Muscle layer of colon (tissue), 2 donors: ENCODE measurements at regions not wholly inside any gene's neighbourhood (a gene's known extent, or its start where the extent isn't known, plus 50 kb on each side); places are given as distances from the start of the nearest gene placed in this dataset.

Source experiments
- H3K27ac ChIP-seq: one replicate; pipeline ENCODE4 v1.7.0; 2013; ENCODE audit warnings: low read depth, mild to moderate bottlenecking, low read length, moderate library complexity
- H3K27me3 ChIP-seq, 2 donors: one replicate each; pipeline ENCODE4 v1.7.0; 2013; ENCODE audit warnings: low read length in 2 of 2, mild to moderate bottlenecking in 2 of 2; ENCODE audit not compliant: insufficient read depth in 2 of 2, control insufficient read depth in 1 of 2
- H3K36me3 ChIP-seq: one replicate; pipeline ENCODE4 v1.7.0; 2013; ENCODE audit warnings: mild to moderate bottlenecking, low read length; ENCODE audit not compliant: insufficient read depth
- H3K4me1 ChIP-seq: one replicate; pipeline ENCODE4 v1.7.0; 2013; ENCODE audit warnings: mild to moderate bottlenecking, low read length; ENCODE audit not compliant: insufficient read depth
- H3K4me3 ChIP-seq, 2 donors: one replicate each; pipeline ENCODE4 v1.7.0; 2013; ENCODE audit warnings: low read length in 2 of 2, low read depth in 1 of 2, mild to moderate bottlenecking in 1 of 2, moderate library complexity in 1 of 2
- H3K9ac ChIP-seq: one replicate; pipeline ENCODE4 v1.7.0; 2013; ENCODE audit warnings: low read length
- H3K9me3 ChIP-seq: one replicate; pipeline ENCODE4 v1.7.0; 2013; ENCODE audit warnings: mild to moderate bottlenecking, low read length
- donor health status: abdominal sarcoma.
- donor health status: Adenocarcinoma of cecum.

DNA sequence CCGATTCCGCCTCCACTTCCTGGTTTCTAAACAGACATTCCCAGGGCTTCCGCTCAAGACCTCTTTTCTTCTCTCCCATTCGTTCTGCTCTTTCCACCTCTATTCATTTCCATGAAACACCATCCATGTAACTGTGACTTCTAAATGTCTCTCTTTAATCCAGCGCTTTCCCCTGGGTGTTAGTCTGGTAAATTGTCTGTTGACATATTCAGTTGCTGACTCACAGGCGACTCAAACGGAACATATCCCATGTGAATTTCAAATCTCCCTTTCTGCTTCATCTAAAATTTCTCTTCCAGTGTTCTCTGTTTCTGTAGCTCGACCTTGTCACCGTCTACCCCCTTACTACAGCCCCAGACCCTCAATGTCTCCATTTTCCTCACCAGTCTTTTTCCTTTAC, 119.1 kb downstream of the PFKFB3 start:
- H3K27me3 ChIP-seq: no peaks in the 10 kb centered on the region
- H3K4me3 ChIP-seq: no peak overlapping the region
- H3K27ac ChIP-seq: no peak overlapping the region
- no peaks in the 10 kb centered on the region for H3K4me1 ChIP-seq
- H3K9me3 ChIP-seq: no peaks in the 10 kb centered on the region
- H3K9ac ChIP-seq: no peak overlapping the region
- no peaks in the 10 kb centered on the region for H3K36me3 ChIP-seq

DNA sequence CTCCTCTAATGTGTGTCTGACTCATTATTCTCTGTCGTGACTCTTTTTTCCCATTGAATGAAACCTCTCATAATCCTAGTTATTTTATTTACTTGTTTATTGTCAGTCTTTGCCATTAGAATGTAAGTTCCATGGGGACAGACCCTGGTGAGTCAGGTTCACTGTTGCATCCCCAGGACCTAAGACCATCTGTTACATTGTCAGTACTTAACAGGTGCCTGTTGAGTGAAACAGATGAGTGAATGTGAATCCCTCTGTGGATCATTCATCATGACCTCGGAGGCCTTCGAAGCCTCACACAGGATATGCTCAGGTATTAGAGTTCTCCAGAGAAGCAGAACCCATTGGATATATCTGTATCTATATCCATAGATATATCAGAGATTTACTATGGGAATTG, 120.1 kb downstream of the PFKFB3 start:
- H3K4me1 ChIP-seq: no peaks in the 10 kb centered on the region
- no peaks in the 10 kb centered on the region for H3K9me3 ChIP-seq
- no peak overlapping the region for H3K27ac ChIP-seq
- no peak overlapping the region for H3K9ac ChIP-seq
- no peaks in the 10 kb centered on the region for H3K36me3 ChIP-seq
- no peak overlapping the region for H3K4me3 ChIP-seq
- no peaks in the 10 kb centered on the region for H3K27me3 ChIP-seq

DNA sequence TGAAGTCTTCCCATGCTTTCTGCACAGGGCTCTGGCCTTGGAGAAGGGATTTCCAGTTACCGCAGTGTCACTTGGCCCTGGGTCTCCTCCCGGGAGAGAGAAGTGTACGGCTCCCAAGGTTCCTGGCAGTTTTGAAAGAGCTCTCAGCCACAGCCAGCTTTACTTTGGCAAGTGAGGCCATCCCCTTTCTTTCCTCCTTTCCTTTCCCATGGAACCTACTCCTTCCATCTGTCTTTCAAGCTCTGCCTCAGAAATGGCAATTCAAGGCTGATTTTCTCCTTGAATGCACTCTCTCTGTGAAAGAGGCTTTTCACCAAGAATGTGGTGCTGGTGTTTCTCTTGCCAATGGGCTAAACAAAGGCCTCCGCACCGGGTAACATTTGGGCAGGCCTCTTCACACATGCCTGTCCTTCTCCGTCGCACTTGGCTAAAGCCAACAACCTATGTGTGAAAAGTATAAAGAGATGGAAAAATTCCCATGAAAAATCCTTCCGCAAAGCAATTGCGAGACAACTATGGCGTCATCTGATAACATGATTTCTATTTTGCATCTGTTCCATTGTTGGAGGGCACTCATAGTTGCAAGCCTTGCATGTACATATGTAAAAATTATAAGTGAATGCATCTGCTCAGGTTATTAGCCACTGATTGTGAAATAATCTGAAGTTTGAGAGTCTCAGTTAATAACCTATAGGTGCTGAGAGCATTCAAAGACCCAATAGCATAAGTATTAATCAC, 125.4 kb downstream of the PFKFB3 start:
- Histone ChIP-seq H3K4me3 (no peak overlapping the region), H3K36me3 (no peaks in the 10 kb centered on the region), H3K4me1 (no peaks in the 10 kb centered on the region), H3K27me3 (no peaks in the 10 kb centered on the region), H3K27ac (no peak overlapping the region), H3K9me3 (no peaks in the 10 kb centered on the region), H3K9ac (no peak overlapping the region)

- H3K4me3 ChIP-seq: no peak overlapping the region
- no peaks in the 10 kb centered on the region for H3K4me1 ChIP-seq
- no peak overlapping the region for H3K27ac ChIP-seq
- H3K36me3 ChIP-seq: no peaks in the 10 kb centered on the region
- no peaks in the 10 kb centered on the region for H3K27me3 ChIP-seq
- H3K9me3 ChIP-seq: no peaks in the 10 kb centered on the region
- no peak overlapping the region for H3K9ac ChIP-seq
These were observed 126.1 kb downstream of the PFKFB3 start for GRCh38 chr10:6328699-6329423.

DNA sequence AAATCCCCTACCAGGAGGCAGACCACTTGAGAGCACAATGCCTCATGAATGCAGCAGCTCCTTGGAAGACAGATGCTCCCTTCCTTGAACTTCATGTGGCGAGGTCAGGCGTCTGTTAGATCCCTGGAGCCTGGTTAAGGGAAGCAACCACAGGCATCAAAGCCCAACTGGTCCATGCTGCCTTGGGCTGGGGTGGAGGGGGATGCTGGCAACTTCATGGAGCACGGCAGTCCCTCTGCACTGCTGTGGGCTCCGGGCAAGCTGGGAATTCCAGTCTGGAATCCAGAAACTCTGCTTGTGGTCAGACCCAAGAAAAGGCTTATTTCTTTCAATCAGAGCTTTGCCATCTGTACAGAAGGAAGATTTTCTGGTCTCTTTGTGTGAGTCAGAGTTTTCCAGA, 130.4 kb downstream of the PFKFB3 start:
- Histone ChIP-seq H3K9me3 (no peaks in the 10 kb centered on the region), H3K27me3 (no peaks in the 10 kb centered on the region), H3K27ac (no peak overlapping the region), H3K4me1 (no peaks in the 10 kb centered on the region), H3K9ac (no peak overlapping the region), H3K4me3 (no peak overlapping the region), H3K36me3 (no peaks in the 10 kb centered on the region)

GRCh38 chr10:6333973-6334372, 131.2 kb downstream of the PFKFB3 start:
- Histone ChIP-seq H3K36me3 (no peaks in the 10 kb centered on the region), H3K4me1 (no peaks in the 10 kb centered on the region), H3K9ac (no peak overlapping the region)

GRCh38 chr10:6336016-6336415, 133.3 kb downstream of the PFKFB3 start:
- no peak overlapping the region for H3K27ac ChIP-seq
- no peaks in the 10 kb centered on the region for H3K4me1 ChIP-seq
- H3K27me3 ChIP-seq: no peaks in the 10 kb centered on the region
- no peaks in the 10 kb centered on the region for H3K9me3 ChIP-seq
- no peak overlapping the region for H3K4me3 ChIP-seq
- no peaks in the 10 kb centered on the region for H3K36me3 ChIP-seq
- no peak overlapping the region for H3K9ac ChIP-seq

More at GRCh38 chr10:6333973-6334372, 131.2 kb downstream of the PFKFB3 start:
- Histone ChIP-seq H3K4me3 (no peak overlapping the region), H3K9me3 (no peaks in the 10 kb centered on the region), H3K27me3 (no peaks in the 10 kb centered on the region), H3K27ac (no peak overlapping the region)

DNA sequence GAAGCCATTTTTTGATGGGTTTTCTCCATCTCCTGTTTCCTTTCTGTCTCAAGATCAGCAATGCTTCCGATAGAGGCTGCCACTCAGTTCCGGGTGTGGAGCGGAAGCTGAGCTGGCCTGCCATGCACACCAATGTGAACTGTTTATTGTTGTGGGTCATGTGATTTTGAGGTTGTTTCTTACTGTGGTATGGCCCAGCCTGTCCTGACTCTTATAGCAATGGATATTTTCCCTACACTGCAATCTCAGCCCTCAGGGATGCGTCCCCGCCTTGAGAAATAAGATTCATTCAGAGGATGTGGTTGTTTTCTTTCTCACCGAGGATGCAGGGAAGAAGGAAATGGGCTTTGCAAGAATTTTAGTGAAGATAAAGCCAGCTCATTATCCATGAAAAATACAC, 134.7 kb downstream of the PFKFB3 start:
- H3K4me1 ChIP-seq: no peaks in the 10 kb centered on the region
- H3K36me3 ChIP-seq: no peaks in the 10 kb centered on the region
- no peak overlapping the region for H3K4me3 ChIP-seq
- no peak overlapping the region for H3K27ac ChIP-seq
- no peaks in the 10 kb centered on the region for H3K9me3 ChIP-seq
- no peak overlapping the region for H3K9ac ChIP-seq
- H3K27me3 ChIP-seq: no peaks in the 10 kb centered on the region

- no peak overlapping the region for H3K4me3 ChIP-seq
- no peak overlapping the region for H3K27ac ChIP-seq
- no peaks in the 10 kb centered on the region for H3K36me3 ChIP-seq
- no peak overlapping the region for H3K9ac ChIP-seq
- no peaks in the 10 kb centered on the region for H3K4me1 ChIP-seq
- H3K27me3 ChIP-seq: no peaks in the 10 kb centered on the region
- no peaks in the 10 kb centered on the region for H3K9me3 ChIP-seq
These were observed 135.6 kb downstream of the PFKFB3 start for GRCh38 chr10:6338361-6338760.

- Histone ChIP-seq H3K4me1 (no peaks in the 10 kb centered on the region), H3K4me3 (no peak overlapping the region), H3K9ac (no peak overlapping the region), H3K36me3 (no peaks in the 10 kb centered on the region), H3K27me3 (no peaks in the 10 kb centered on the region), H3K9me3 (no peaks in the 10 kb centered on the region), H3K27ac (no peak overlapping the region)
These were observed 137.2 kb downstream of the PFKFB3 start for GRCh38 chr10:6339891-6340290.

- no peaks in the 10 kb centered on the region for H3K27me3 ChIP-seq
- no peaks in the 10 kb centered on the region for H3K36me3 ChIP-seq
- H3K4me3 ChIP-seq: no peak overlapping the region
- H3K4me1 ChIP-seq: no peaks in the 10 kb centered on the region
- no peak overlapping the region for H3K9ac ChIP-seq
- H3K27ac ChIP-seq: no peak overlapping the region
- H3K9me3 ChIP-seq: no peaks in the 10 kb centered on the region
These were observed 139.5 kb downstream of the PFKFB3 start for GRCh38 chr10:6342096-6342685.
